ENCODE measurements at regions not wholly inside any gene's neighbourhood (a gene's known extent, or its start where the extent isn't known, plus 50 kb on each side); places are given as distances from the start of the nearest gene placed in this dataset.

GRCh38 chrX:142686206-142686605 lies 339.5 kb upstream of the SPANXN4 start:
- intact Hi-C loops (cut with DNase I; ENCODE audit: low total_unique reads): no loop called here
- H3K4me3 ChIP-seq (ENCODE audit: low read depth, poor library complexity, severe bottlenecking): no peak overlapping the region
- TF ChIP-seq POLR2A (IDR thresholded peaks at IDR 0.05): no peak
- TF ChIP-seq CTCF (IDR thresholded peaks at IDR 0.05): no peak
- DNase-seq (ENCODE audit: low spot score in 2 of 2): no peak
- 42 to 59% methylated on average over 1 of the region's 1 CpG for WGBS, 2 donors

DNA sequence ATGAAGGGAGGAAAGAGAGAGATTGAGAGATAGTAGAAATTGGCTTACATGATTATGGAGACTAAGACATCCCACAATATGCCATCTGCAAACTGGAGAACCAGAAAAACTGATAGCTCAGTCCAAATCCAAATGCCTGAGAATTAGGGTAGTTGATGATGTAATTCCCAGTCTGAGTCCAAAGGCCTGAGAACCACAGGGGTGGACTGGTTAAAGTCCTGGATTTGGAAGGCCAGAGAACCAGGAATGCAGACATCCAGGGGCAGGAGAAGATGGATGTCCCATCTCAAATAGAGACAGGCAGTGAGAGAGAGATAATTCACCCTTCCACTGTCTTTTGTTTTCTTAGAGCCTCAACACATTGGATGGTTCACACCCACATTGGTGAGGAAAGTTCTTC lies 345.7 kb upstream of the SPANXN4 start:
- no peak for TF ChIP-seq POLR2A (IDR thresholded peaks at IDR 0.05)
- no peak for TF ChIP-seq CTCF (IDR thresholded peaks at IDR 0.05)
- intact Hi-C loops (cut with DNase I; ENCODE audit: low total_unique reads): no loop called here

GRCh38 chrX:142671036-142671435 lies 354.7 kb upstream of the SPANXN4 start:
- DNase-seq (ENCODE audit: low spot score in 2 of 2): no peak
- intact Hi-C loops (cut with DNase I; ENCODE audit: low total_unique reads): no loop called here
- TF ChIP-seq POLR2A (IDR thresholded peaks at IDR 0.05) (no peak), CTCF (IDR thresholded peaks at IDR 0.05) (no peak)
- 55 to 72% methylated on average over 1 of the region's 1 CpG for WGBS, 2 donors
- no peak overlapping the region for H3K4me3 ChIP-seq (ENCODE audit: low read depth, poor library complexity, severe bottlenecking)

More for the DNA sequence above, 345.7 kb upstream of the SPANXN4 start:
- DNase-seq (ENCODE audit: low spot score in 2 of 2): no peak
- no peak overlapping the region for H3K4me3 ChIP-seq (ENCODE audit: low read depth, poor library complexity, severe bottlenecking)

GRCh38 chrX:142663330-142664095 lies 362.2 kb upstream of the SPANXN4 start:
- TF ChIP-seq POLR2A (IDR thresholded peaks at IDR 0.05): no peak
- TF ChIP-seq CTCF (IDR thresholded peaks at IDR 0.05): no peak
- DNase-seq (ENCODE audit: low spot score in 2 of 2): no peak
- intact Hi-C loops (cut with DNase I; ENCODE audit: low total_unique reads): no loop called here
- no peak overlapping the region for H3K4me3 ChIP-seq (ENCODE audit: low read depth, poor library complexity, severe bottlenecking)
- 35 to 47% methylated on average over 3 of the region's 3 CpGs for WGBS, 2 donors

DNA sequence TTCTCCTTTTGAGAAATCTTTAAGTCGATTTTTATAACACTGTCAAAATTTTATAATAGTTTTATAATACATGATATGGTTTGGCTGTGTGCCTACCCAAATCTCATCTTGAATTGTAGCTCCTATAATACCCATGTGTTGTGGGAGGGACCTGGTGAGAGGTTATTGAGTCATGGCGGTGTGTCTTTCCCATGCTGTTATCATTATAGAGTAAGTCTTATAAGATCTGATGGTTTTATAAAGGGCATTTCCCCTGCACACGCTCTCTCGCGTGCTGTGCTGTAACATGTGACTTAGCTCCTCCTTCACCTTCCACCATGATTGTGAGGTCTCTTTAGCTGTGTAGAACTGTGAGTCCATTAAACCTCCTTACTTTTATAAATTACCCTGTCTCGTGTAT lies 364.0 kb upstream of the SPANXN4 start:
- intact Hi-C loops (cut with DNase I; ENCODE audit: low total_unique reads): no loop called here
- H3K4me3 ChIP-seq (ENCODE audit: low read depth, poor library complexity, severe bottlenecking): no peak overlapping the region
- WGBS, 2 donors: 74 to 81% methylated on average over 6 of the region's 6 CpGs
- no peak for TF ChIP-seq CTCF (IDR thresholded peaks at IDR 0.05)
- TF ChIP-seq POLR2A (IDR thresholded peaks at IDR 0.05): no peak
- DNase-seq (ENCODE audit: low spot score in 2 of 2): no peak

DNA sequence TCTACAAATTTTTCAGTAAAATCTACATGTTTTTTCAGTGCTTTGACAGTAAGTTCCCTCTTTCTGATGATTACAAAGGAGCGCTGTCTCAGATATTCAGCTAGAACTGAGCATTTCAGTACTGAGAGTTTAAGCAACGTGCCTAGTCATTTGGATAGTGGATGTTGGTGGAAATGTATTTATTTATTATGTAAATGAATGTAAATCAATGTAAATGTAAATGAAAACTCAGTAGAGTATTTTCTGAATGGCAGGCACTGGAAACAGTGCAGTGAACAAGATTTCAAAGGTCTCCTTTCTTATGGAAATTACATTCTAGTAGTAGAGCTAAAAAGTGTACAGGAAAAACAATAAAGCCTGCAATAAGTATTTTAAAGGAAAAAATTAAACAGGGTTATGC lies 370.2 kb upstream of the SPANXN4 start:
- no peak overlapping the region for H3K4me3 ChIP-seq (ENCODE audit: low read depth, poor library complexity, severe bottlenecking)
- DNase-seq (ENCODE audit: low spot score in 2 of 2): no peak
- intact Hi-C loops (cut with DNase I; ENCODE audit: low total_unique reads): no loop called here
- WGBS, 2 donors: 66 to 69% methylated on average over 2 of the region's 2 CpGs
- TF ChIP-seq POLR2A (IDR thresholded peaks at IDR 0.05): no peak
- TF ChIP-seq CTCF (IDR thresholded peaks at IDR 0.05): no peak

All from lower leg skin (tissue), 4 donors.